Heart left ventricle (tissue), 16 donors: ENCODE measurements at regions not wholly inside any gene's neighbourhood (a gene's known extent, or its start where the extent isn't known, plus 50 kb on each side); places are given as distances from the start of the nearest gene placed in this dataset.

Experiments
- ATAC-seq, 4 donors: fragments of 200-7000 bp; cut with Tn5 transposase; one replicate each; pipeline ENCODE4 v1.9.1; 2020 to 2022; ENCODE audit warnings: moderate library complexity in 4 of 4, mild to moderate bottlenecking in 3 of 4, moderate number of reproducible peaks in 1 of 4
- DNase-seq, 5 donors: peaks; one replicate each; pipeline ENCODE4 v3.0.0-alpha.2; 2020
- H3K27ac ChIP-seq, 12 donors: fragments of 200-600 bp; sonication (generic) in 4 of 12; one replicate each; pipeline versions ENCODE4 v1.5.0 to v1.8.0; 2016 to 2022; ENCODE audit warnings: mild to moderate bottlenecking in 2 of 12
- H3K27me3 ChIP-seq, 9 donors: fragments of 200-600 bp; sonication (generic) in 2 of 9; one replicate each; pipeline versions ENCODE4 v1.5.1 to v1.8.0; 2016 to 2022; ENCODE audit warnings: mild to moderate bottlenecking in 3 of 9
- H3K36me3 ChIP-seq, 9 donors: fragments of 200-600 bp; sonication (generic) in 2 of 9; one replicate each; pipeline versions ENCODE4 v1.5.0 to v1.8.0; 2018 to 2022; ENCODE audit warnings: mild to moderate bottlenecking in 2 of 9
- H3K4me1 ChIP-seq, 12 donors: fragments of 200-600 bp; sonication (generic) in 4 of 12; one replicate each; pipeline versions ENCODE4 v1.5.0 to v1.8.0; 2016 to 2022; ENCODE audit warnings: mild to moderate bottlenecking in 3 of 12
- H3K4me3 ChIP-seq, 12 donors: fragments of 200-600 bp; sonication (generic) in 4 of 12; one replicate each; pipeline versions ENCODE4 v1.5.0 to v1.8.0; 2017 to 2022; ENCODE audit warnings: mild to moderate bottlenecking in 9 of 12, moderate library complexity in 4 of 12
- H3K9me3 ChIP-seq, 12 donors: fragments of 200-600 bp; sonication (generic) in 4 of 12; one replicate each; pipeline versions ENCODE4 v1.5.0 to v1.8.0; 2016 to 2022; ENCODE audit warnings: mild to moderate bottlenecking in 1 of 12
- CTCF ChIP-seq, 12 donors: fragments of 200-600 bp; sonication (generic) in 4 of 12; IDR thresholded peaks; one replicate each; pipeline versions ENCODE4 v1.5.0 to v1.8.0; 2018 to 2022; ENCODE audit warnings: antibody characterized with exemption in 12 of 12, mild to moderate bottlenecking in 5 of 12
- POLR2A ChIP-seq, 2 donors: fragments of 450-650 bp; IDR thresholded peaks; one replicate each; pipeline ENCODE4 v1.6.1; 2017; ENCODE audit warnings: antibody characterized with exemption in 2 of 2, mild to moderate bottlenecking in 2 of 2, moderate library complexity in 2 of 2
- WGBS, 4 donors: extraction: QIAGEN DNeasy Blood & Tissue Kit in 2 of 4; methylation state at CpG; one replicate each; pipeline versions ENCODE4 v1.1.5 to v1.1.7; 2013 to 2018; 5-methylcytosine and 5-hydroxymethylcytosine counted together
- intact Hi-C, 10 donors: fragments of 100-400 bp; cut with DNase I; formaldehyde crosslinking; loops; one replicate each; pipeline versions ENCODE4 v1.11.1 to v1.14.2; 2022
- donor health status: ischemic (EF 13 %, LVEDD 7.1; RV severe dilation, severe dysfunction).
- donor health status: healthy with polysubstance abuse.
- donor health status: DM: no; HTN: yes; CAD: no.
- donor health status: DM: no; HTN: no; CAD: no.
- donor health status: ischemic (EF 25% LVEDD 6.9; RV normal size, moderate dysfunction).
- donor health status: ischemic (EF 25% LVEDD 5.7; RV mildly dilated, moderate dysfunction).
- donor health status: healthy.
- donor health status: DM: yes; HTN: yes; CAD: no.
- donor health status: ischemic (EF 35%, LVEDD 5.7; RV mildly dilated, moderate dysfunction).
- donor health status: nonischemic (EF 11% LVEDD 7.7; RV severe dilation, severe dysfunction).
- donor health status: DM: yes; HTN: yes; CAD: no.
- donor health status: PGD.
- donor health status: ischemic (EF 29% LVEDD 5.4; RV normal size, mild dysfunction).
- donor health status: nonischemic (EF 23%, LVEDD 6.1; RV moderate dilation, normal function).

- no peak for ATAC-seq
- Histone ChIP-seq H3K4me1 (peaks cover 0 to 29% (median 14%) of the 10 kb centered on the region in 12 donors), H3K9me3 (no peaks in the 10 kb centered on the region), H3K4me3 (no peak overlapping the region), H3K36me3 (no peaks in the 10 kb centered on the region), H3K27me3 (peaks cover 0 to 21% (median 0%) of the 10 kb centered on the region in 9 donors), H3K27ac (no peak overlapping the region)
- intact Hi-C loops = loop anchor here in 1 of 10 donors (10.0 kb wide), 1 partner anchor 273 kb away; the partner anchor contains the start of gene NRXN2
- TF ChIP-seq POLR2A (IDR thresholded peaks at IDR 0.05) (no peak), CTCF (IDR thresholded peaks at IDR 0.05) (no peak)
- DNase-seq = no peak
- 62 to 78% (median 71%) methylated on average over 6 to 7 of the region's 7 CpGs for WGBS, 4 donors
Observed at GRCh38 chr11:64451856-64452255, 92.9 kb downstream of the RPS6KA4 start.

- H3K4me3 ChIP-seq = no peak overlapping the region
- peaks cover 0 to 13% (median 0%) of the 10 kb centered on the region in 9 donors for H3K27me3 ChIP-seq
- H3K36me3 ChIP-seq = no peaks in the 10 kb centered on the region
- H3K9me3 ChIP-seq = no peaks in the 10 kb centered on the region
- TF ChIP-seq POLR2A (IDR thresholded peaks at IDR 0.05) (no peak), CTCF (IDR thresholded peaks at IDR 0.05) (no peak)
- no peak for ATAC-seq
- no peak overlapping the region for H3K27ac ChIP-seq
- 50 to 59% (median 53%) methylated on average over 1 of the region's 1 CpG for WGBS, 4 donors
- intact Hi-C loops = loop anchor here in 1 of 10 donors (10.0 kb wide), 1 partner anchor 271 kb away; the partner anchor contains the start of gene NRXN2
- H3K4me1 ChIP-seq = peaks cover 0 to 15% (median 11%) of the 10 kb centered on the region in 12 donors
- no peak for DNase-seq
Observed at GRCh38 chr11:64453466-64453865, 94.5 kb downstream of the RPS6KA4 start.

GRCh38 chr11:64455456-64456261, 96.7 kb downstream of the RPS6KA4 start:
- H3K4me1 ChIP-seq = no peaks in the 10 kb centered on the region
- intact Hi-C loops = loop anchor here in 1 of 10 donors (10.0 kb wide), 1 partner anchor 269 kb away; the partner anchor contains the start of gene NRXN2
- H3K27ac ChIP-seq = no peak overlapping the region
- H3K9me3 ChIP-seq = no peaks in the 10 kb centered on the region
- ATAC-seq = no peak
- TF ChIP-seq POLR2A (IDR thresholded peaks at IDR 0.05) (no peak), CTCF (IDR thresholded peaks at IDR 0.05) (no peak)
- no peaks in the 10 kb centered on the region for H3K36me3 ChIP-seq
- no peak for DNase-seq
- 82 to 88% (median 83%) methylated on average over 13 to 22 of the region's 22 CpGs for WGBS, 4 donors
- H3K4me3 ChIP-seq = no peak overlapping the region
- no peaks in the 10 kb centered on the region for H3K27me3 ChIP-seq

- Histone ChIP-seq H3K9me3 (no peaks in the 10 kb centered on the region), H3K27me3 (no peaks in the 10 kb centered on the region), H3K27ac (no peak overlapping the region), H3K4me3 (no peak overlapping the region), H3K4me1 (no peaks in the 10 kb centered on the region), H3K36me3 (no peaks in the 10 kb centered on the region)
- WGBS, 4 donors = 89 to 93% (median 90%) methylated on average over 19 to 23 of the region's 23 CpGs
- DNase-seq (no peak), ATAC-seq (no peak)
- no peak for TF ChIP-seq CTCF (IDR thresholded peaks at IDR 0.05)
- no peak for TF ChIP-seq POLR2A (IDR thresholded peaks at IDR 0.05)
- intact Hi-C loops = loop anchor here in 1 of 10 donors (10.0 kb wide), 1 partner anchor 268 kb away; the partner anchor contains the start of gene NRXN2
Observed at GRCh38 chr11:64456509-64457320, 97.8 kb downstream of the RPS6KA4 start.
